HK-2 (cell line): ENCODE measurements at regions not wholly inside any gene's neighbourhood (a gene's known extent, or its start where the extent isn't known, plus 50 kb on each side); places are given as distances from the start of the nearest gene placed in this dataset.
A peak's percentile ranks its signal among the peaks of the same experiment; 100 is the strongest.

Experiments used
- DNase-seq: peaks from one replicate; pipeline ENCODE4 v3.0.0-alpha.2; 2018; ENCODE audit not compliant: unreplicated experiment

DNA sequence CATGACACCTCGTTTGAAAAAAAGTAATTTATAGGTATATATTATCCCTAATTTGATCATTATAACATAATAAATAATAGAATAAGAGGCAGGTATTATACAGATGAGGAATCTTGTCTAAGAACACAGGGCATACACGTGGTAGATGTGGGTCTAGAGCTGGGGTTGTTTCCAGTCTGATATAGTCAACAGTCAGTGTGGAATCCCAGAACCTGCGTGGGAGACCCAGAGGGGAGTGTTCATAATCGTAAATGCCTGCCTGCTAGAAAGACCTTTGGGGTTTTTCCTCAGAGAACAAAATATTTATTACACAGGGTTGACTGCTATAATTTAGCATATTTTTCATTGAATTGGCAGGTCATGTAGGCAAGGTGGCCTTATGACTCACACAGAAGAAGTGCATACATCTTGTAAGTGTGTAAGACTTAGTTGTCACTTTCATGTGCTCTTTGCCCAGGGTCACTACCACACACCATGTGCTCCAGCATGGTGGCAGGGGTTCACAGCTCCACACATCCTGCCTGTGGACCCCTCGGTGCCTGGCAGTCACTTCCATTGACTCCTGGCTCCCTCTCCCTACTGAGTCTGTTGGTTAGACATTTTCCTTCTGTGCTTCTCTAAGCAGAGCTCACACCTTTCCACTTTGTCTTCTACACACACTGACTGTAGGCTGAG is 94.9 kb upstream of the IKZF1 start:
- DNase-seq = no peak

DNA sequence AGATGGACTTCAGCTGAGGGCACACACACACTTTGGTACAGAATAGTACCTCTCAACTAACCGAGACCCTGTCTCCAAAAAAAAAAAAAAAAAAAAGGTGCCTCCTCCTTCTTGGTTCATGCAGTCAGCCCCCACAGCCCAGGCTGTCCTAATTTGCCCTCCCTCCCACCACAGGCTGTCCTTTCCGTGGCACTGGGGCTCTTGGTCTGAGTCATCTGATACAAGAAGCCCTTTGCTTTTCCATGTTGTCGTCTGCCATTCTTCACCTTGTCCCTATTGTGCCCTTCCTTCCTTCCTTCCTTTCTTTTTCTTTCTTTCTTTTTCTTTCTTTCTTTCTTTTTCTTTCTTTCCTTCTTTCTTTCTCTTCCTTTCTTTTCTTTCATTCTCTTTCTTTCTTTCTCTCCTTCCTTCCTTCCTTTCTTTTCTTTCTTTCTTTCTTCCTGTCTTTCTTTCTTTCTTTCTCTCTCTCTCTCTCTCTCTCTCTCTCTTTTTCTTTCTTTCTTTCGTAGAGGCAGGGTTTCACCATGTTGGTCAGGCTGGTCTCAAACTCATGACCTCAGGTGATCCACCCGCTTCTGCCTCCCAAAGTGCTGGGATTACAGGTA is 96.0 kb upstream of the IKZF1 start:
- no peak for DNase-seq

DNA sequence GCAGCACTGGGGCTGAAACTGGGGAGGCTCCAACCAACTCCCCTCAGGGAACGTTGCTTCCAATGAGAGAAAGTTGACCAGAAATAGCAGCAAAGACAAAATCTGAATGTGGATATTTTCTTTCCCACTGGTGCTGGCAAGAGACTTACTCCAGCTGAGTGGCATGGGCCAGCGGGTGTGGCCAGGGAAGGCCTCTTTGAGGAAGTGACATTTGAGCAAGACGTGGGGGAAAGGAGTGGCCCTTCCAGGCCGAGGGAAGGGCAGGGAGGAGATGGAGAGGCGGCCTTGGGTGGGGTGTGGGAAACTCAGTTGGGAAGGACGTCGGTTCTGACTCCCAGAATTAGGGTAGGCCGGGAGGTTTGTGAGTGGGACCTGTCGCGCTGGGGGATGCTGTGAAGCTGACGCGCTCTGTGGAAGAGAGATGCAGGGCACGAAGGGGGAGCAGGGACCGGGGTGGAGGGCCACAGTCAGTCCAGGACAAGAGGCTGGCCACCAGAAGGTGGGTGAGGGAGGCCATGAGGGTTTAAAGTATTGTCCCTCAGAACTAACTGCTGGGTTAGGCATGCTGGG is 96.7 kb upstream of the IKZF1 start:
- no peak for DNase-seq

DNA sequence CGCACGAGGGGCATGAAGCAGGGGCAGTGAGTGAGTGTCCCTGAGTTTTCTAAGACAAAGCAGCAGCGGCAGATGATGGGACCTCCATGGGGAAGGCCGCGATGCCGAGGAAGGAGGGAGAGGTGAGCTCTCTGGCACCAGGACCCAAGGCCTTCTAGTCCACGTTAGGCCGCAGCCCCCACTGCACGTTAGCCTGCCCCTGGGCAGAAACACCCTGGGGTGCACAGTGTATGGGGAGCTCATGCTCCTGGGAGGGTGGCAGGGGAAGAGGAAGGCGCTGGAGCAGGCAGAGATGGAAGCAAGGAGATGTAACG is 97.3 kb upstream of the IKZF1 start:
- DNase-seq = no peak

DNA sequence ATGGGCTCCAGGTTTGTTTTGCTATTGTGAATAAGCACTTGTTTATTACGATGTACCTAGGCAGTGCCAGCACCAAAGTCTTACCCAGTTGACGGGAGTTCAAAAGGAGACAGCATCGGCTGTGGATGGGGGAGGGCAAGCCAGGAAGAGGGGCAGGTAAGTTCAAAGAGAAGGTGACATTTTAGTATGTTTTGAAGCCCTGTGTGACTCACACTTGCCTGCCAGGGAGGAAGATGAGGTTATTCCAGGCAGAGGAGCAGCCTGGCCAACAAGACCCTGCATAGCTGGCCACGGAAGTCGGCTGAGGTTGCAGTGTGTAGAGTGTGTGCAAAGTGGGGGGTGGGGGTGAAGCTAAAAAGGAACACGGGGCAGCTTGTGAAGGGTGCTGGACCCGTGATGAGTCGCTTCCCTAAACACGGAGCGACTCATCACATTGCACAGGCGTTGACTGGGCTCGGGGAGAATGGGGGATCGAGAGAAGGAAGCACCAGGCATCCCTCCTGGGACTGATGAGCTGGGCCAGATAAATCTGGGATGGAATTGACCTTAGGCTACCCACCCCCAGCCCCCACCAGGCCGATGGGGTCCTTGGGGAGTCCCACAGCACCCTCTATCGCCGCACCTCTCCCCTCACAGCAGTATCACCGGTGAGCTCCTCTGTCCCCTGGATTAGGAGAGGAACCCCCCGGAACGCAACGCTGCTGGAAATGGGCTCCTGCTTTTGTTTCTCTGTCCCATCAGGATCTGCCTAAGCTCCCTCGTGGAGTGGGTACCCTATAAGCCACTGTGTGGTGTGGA is 97.9 kb upstream of the IKZF1 start:
- no peak for DNase-seq

DNA sequence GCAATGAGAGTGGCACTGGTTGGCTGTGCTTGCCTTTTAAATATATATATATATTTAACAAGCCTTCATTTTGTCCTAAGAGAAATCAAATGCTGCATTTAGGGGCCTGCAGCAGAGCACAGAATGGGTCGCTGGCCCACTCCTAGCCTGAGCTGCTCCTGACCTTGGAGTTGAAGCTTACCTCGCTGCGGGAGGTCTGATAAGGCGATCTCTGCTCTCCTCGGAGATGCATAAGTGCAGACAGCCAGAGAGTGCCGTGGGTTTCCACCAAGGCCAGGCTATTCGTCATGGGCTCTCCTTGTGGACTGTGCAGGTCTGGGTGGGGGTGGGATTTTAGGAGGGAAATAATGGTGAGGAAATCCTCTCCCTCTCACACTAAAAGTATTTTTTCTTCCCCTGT is 99.5 kb upstream of the IKZF1 start:
- no peak for DNase-seq

DNA sequence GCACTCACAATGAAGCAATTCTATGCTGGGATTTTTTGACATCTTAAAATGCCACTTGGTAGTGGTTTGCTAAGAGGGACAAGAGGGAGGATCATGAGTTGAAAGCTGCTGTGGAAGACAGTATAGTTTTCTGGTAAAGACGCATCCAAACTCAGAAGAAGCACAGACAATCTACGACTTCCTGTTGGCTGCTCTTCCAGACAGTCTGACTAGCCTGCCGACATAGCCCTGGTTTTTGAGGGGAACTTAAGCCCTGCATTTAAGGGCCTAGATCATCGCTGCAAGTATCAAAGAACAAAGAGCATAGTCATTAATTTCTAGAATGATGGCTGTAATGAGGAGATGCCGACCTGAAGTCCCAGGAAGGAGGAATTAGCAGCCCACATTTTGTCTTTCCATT is 99.9 kb upstream of the IKZF1 start:
- no peak for DNase-seq

DNA sequence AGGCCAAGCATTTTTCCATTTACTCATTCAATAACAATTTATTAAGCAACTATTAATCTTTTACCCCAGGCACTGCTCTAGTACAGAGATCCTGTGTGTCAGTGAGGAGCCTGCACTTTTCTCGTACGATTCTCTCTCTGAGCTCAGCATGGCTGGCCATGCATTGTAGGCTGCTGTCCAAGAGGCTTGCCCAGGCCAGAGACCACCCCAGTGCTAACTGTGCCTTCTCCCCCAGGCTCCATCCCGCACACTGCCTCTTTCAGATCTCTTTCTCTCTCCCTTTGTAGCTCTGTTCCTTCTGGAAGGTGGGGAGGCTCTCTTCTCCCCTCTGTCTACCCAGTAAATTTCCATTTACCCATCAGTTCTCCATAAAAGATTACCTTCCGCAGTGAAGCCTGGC is 101.0 kb upstream of the IKZF1 start:
- no peak for DNase-seq

DNA sequence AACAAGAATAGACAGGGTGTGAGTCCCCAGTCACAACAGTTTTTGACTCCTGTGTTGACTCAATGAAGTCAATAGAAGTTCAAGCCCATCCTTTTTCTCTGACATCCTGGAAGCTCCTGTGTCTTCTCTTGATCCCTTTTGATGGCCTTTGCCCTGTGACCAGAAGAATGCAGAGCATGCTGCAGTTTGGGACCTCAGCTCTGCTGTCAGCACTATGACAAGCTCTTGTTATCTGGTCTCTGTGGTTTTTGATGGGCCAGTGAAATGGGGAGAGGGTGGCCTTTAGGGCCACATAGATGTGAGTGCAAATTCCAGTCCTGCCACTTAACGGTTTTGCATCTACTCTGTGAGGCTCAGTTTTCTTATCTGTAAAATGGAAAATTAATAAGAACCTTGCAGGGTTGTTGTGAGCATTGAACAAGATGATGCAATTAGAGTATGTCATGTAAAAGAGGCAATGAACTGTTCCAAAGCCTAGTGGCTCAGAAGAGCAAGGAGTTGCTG is 102.4 kb upstream of the IKZF1 start:
- no peak for DNase-seq

DNA sequence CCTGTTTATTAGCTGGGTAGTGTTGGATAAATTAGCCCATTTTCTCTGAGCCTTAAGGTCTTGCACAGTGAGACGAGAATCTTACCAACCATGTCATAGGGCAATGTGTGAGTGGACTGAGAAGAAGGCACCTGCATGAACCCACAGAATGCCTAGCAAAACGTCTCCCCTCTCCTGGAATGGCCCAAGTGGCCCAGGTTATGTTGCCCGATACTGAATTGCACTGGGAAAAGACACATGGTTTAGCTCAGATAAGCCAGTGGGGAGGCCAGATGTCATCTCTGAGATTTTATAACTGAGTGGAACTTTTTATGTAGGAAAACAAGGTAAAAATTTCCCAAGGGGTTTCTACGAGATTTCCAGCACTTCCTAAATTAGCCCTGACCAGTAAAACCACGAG is 104.7 kb upstream of the IKZF1 start:
- DNase-seq = no peak

DNA sequence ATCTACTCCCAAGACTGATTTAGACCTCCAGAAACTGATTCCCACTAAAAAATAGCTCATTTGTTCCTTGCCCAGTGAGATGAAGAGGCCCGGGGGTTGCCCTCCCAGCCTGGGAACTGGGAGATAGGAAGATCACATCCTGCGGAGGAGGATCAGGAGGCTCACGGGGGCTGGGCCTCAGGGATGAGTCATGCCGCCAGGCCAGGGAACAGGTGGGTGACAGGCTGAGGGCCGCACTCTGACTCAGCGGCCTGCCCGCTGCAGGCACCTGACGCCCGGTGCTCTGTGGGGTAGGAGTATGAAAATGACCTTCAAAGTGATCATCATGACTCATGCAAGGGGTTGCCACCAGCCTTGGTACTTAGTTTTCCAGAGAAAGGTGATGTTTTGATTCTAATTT is 104.5 kb upstream of the ZPBP start:
- peak; percentile 63 for DNase-seq

DNA sequence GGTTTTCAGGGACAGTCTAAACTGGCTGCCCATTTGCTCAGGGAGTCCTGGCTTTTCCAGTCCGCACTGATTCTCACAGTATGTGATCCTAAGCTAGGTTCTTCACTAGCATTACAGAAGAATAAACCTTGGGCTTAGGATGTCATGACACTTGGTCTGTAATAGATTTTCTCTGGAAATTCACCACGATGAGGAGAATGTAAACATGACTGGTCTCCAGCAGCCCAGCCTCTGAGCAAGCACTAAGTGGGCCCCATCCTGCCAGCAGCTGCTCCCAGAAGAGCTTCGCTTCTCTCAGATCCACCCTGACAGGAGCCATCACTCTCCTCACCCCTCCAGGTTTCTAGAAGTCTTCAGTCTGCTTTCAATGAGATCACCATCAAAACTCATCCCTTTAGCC is 103.7 kb upstream of the ZPBP start:
- no peak for DNase-seq

DNA sequence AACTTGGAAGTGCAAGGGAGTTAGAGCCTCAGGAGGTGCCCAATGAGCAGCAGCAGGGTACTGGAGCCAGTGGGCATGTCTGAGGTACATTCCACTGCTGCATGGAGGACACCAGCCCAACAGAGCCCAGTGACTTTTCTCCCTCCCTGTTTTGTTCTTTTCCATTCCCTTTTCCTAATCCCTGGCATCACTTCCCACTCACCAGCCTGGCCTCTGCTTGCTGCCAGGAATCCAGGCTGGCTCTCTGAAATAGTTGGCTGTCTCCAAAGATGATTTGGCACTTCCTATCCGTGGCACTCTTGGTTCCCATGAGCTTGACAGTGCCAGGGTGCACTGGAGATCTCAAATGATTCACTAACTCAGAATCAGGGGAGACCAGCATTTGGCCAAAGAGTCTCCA is 97.7 kb upstream of the ZPBP start:
- DNase-seq = no peak

DNA sequence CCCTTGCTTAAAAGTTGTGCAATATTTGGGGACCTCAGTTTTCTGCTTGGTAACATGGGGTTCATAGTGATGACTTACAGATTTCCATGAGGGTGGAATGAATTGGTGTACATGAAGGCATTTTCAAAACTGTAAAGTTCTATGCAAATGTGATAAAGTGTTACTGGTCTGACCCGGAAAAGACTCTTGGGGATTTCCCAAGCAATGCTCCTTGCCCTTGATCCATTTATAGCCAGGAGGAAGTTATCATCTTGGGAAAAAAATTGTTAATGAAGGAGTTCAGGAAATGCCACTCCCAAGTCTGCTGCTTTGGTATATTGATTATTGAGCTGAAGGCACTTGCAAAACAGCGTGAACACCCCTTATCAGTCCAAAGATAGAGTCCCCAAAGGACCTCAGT is 96.3 kb upstream of the ZPBP start:
- DNase-seq = no peak

DNA sequence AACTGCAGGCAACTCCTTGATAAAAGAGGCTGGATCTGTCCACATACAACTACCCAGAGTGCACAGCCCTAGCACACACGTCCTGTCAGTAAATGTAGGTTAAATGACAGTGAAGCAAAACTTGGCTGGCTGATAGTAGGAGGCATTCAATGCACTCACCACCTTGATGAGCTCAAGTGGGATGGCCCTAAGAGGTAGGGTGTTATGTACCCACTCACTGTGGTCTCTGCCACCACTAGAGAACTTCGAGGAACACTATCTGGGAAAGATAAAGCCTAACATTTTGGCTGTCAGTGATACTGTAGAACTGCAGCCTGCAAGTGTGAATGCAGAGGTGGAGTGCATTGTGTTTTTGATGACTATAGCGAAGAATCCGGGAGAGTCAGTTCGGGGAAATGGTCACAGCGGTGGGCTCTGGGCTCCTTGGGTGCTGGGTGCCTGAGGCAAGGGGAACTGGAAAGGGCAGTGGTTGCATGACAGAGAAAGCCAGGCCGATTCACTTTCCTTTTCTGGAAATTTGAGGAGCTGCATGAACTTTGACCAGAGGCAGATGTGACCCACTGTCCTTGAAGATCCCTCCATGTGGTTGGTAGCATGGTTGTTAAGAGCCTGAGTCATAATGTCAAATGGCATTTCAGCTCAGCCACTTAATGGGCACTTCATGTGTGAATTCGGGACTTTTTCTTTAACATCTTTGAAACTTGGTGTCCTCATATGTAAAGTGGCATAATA is 93.1 kb upstream of the ZPBP start:
- no peak for DNase-seq

DNA sequence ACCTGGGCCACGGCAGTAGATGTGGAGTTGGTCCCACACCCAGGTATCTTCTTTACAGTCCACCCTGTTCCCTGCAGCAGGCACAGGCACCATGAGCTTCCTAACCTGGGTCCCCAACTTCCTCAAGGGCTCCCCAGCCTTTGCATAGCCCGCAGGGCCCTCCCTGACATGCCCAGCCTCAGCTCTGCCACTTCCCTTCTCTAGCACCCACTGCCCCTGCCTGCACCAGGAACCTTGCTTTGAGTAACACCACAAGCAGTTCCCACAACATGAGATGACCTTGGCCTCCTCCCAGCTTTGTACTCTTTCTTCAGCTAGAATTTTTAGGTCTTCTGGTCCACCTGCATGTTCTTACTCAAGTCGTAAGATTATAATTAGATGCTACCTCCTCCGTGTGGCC is 92.2 kb upstream of the ZPBP start:
- no peak for DNase-seq

DNA sequence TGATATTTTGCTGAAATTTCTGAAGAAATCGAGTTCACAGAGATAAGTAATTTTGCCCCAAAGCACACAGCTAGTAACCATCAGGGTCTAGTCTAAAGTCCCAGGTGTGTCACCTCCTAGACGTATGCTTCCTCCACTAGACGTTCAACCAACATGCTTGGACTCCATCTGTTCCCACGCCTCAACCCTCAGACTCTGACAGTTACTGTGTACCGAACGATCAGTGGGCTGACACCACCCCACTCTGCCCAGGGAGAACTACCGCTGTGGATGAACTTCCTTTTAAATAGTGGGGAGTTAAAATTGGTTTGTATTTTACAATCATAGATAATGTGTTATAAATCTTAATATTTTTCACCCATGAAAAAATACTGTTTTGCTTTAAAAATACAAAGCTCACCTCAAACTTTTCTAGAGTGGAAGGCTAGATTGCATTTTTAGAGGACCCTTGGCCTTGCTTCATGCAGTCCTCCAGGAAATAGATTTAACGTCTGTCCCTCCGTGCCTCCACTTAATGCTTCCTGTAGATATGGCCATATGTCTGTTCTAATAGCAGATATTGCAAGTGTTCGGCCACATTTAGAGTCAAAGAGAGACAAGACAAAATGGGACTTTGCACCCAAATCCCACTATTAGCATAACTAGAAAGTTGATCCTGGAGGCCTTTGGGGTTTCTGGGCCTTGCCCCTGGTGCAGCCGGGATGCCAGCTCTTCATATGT is 91.4 kb upstream of the ZPBP start:
- DNase-seq = no peak

DNA sequence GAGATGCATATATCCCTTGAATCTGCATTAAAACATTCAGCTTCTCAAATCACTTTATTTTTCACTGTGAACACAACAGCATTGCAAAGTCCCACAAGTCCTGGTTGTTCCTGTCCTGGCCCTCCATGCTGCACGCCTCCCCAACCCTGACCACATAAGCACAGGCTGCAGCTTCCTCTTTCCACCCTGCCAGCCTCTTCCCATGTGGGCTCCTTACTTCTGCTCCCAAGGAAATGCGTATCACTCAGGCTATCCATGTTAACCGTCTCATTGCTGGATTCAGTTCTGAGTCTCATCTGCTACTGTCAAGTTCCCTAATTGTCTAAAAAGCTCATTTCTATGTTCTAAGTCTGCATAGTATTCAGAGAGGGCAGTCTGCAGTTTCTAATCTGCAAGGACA is 89.7 kb upstream of the ZPBP start:
- DNase-seq = no peak

DNA sequence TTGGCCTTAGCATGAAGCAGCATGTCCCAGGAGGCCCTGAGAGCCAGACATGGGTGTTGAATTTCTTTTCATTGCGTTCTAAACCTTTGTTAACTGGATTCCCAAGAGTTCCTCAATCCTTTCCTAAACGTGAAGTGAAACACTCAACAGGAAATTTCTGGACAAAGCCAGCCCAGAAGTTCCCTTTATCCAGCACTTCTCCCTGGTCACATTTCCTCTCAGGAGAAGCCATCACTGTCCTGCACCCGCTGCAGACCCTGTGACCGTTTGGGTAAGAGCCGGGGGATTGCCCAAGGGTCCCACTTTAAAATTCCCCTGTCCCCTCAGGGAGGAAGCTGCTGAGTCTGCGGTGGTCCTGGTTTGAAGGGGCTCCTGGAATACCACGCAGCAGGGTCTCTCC is 88.0 kb upstream of the ZPBP start:
- no peak for DNase-seq

DNA sequence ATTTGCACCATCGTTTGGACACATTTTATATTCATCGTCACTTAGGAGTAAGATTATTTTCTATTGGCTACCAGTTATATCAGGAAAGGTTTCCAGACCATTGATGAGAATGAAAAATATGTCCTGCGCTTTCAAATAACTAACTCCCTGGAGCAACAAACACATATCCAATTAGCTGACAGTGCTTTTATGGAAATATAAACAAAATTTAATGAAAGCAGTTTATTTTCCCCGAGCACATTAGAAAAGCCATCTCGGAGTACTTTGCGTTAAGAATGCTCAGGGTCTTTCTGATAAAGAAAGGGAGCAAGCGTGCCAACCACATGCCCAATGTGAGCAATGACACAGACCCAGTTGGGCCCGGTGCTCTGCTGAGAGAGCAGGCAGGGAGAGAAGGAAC is 85.1 kb upstream of the ZPBP start:
- no peak for DNase-seq

DNA sequence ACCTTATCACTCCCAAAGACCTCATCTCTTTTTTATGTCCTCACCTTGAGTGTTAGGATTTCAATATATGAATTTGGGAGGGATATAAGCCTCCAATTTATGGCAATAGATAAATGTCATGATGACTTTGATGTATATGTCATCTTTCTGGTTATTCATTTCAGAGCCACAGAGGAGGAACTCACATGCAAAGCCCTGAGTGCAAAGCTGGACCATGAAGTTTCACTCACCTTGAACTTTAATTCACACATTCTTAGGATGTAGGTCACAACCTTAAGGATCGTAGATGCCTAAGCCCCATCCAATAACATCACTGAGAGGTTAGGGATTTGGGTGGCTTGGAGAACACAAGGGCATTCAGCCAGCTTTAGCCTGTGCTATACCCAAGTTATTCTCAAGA is 81.9 kb upstream of the ZPBP start:
- no peak for DNase-seq
